Neural crest cell (in vitro differentiated cells): ENCODE measurements at regions not wholly inside any gene's neighbourhood (a gene's known extent, or its start where the extent isn't known, plus 50 kb on each side); places are given as distances from the start of the nearest gene placed in this dataset.

ENCODE experiments used
- DNase-seq: peaks from one replicate; pipeline ENCODE4 v3.0.0; 2021; ENCODE audit warnings: low read depth, mixed read lengths, low spot score
- H3K27ac Mint-ChIP-seq: one replicate; pipeline ENCODE4 v1.8.0; 2021; ENCODE audit warnings: mild to moderate bottlenecking, mixed read lengths; ENCODE audit not compliant: unreplicated experiment
- H3K27me3 Mint-ChIP-seq: 2 replicates; pipeline ENCODE4 v1.8.0; 2021; ENCODE audit warnings: low read depth, mild to moderate bottlenecking, mixed read lengths
- H3K36me3 Mint-ChIP-seq: 2 replicates; pipeline ENCODE4 v1.8.0; 2021; ENCODE audit warnings: low read depth, mild to moderate bottlenecking, mixed read lengths
- H3K4me1 Mint-ChIP-seq: 2 replicates; pipeline ENCODE4 v1.8.0; 2021; ENCODE audit warnings: mixed read lengths
- H3K4me3 Mint-ChIP-seq: one replicate; pipeline ENCODE4 v1.8.0; 2021; ENCODE audit warnings: mild to moderate bottlenecking, mixed read lengths
- H3K9me3 Mint-ChIP-seq: 2 replicates; pipeline ENCODE4 v1.8.0; 2021; ENCODE audit warnings: mixed read lengths
- TF ChIP-seq, protein P1 (sequence below): fragments of 200-600 bp; sonication (generic); conservative IDR thresholded peaks from 2 replicates; pipeline ENCODE4 v1.5.0; 2021; ENCODE audit warnings: antibody characterized with exemption, mild to moderate bottlenecking

DNA sequence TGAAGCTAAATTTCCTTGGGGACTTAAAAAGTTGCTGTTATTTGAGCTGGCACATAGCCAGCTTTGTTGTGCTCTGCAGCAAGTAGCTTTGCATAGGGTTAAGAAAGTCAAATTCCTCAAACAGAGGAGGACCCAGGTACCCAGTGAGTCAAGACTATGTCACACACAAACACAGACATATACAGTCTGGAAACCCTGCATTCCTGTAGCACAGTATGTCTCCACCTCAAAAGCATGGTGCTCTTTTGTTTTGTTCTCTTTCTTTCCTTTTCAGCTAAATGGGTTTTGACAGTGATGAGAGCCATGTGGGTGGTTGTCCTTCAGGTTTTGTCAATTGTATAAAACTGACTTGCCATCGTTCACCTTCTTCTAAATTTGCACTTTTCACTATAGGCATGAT lies 179.6 kb upstream of the DIO2 start:
- no peak for DNase-seq
- Mint-ChIP-seq H3K4me3 (no peak overlapping the region), H3K27me3 (no peaks in the 10 kb centered on the region), H3K36me3 (no peaks in the 10 kb centered on the region), H3K4me1 (no peaks in the 10 kb centered on the region), H3K9me3 (no peaks in the 10 kb centered on the region), H3K27ac (no peak overlapping the region)
- TF ChIP-seq, protein P1, sequence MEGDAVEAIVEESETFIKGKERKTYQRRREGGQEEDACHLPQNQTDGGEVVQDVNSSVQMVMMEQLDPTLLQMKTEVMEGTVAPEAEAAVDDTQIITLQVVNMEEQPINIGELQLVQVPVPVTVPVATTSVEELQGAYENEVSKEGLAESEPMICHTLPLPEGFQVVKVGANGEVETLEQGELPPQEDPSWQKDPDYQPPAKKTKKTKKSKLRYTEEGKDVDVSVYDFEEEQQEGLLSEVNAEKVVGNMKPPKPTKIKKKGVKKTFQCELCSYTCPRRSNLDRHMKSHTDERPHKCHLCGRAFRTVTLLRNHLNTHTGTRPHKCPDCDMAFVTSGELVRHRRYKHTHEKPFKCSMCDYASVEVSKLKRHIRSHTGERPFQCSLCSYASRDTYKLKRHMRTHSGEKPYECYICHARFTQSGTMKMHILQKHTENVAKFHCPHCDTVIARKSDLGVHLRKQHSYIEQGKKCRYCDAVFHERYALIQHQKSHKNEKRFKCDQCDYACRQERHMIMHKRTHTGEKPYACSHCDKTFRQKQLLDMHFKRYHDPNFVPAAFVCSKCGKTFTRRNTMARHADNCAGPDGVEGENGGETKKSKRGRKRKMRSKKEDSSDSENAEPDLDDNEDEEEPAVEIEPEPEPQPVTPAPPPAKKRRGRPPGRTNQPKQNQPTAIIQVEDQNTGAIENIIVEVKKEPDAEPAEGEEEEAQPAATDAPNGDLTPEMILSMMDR: no peak

DNA sequence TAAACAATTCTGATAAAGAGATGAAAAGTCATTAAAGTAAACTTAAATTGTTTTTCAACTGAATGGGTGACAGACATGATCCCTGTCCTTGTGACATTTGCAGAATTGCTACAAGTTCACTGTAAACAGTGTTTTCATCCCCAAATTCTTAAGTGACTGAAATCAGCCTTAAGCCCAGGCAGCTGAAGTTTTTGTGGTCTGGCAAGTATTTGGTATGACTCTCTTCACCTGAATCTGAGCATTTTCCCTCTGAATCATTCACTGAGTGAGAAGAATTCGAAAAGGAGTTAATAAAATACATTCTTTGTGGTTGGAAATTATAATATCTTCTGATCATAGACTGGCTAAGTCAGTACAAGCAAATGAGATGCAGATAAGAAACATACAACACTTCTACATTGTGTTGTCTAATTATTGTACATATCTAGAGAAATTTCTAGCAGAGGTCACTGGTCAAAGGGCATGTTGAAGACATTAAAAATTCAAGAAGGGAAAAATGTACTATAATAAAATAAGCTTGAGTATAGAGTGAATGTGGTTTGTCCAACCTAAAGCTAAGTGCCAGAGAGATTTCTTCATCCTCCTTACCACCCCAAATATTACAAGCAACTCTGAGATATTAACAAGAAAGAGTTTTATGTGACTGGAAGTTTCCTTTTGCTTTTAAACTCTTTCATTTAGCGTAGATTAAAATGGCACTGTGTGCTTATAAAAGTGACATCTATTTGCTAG lies 177.8 kb upstream of the DIO2 start:
- Mint-ChIP-seq H3K36me3 (no peaks in the 10 kb centered on the region), H3K27ac (no peak overlapping the region), H3K9me3 (no peaks in the 10 kb centered on the region), H3K27me3 (no peaks in the 10 kb centered on the region), H3K4me3 (no peak overlapping the region), H3K4me1 (no peaks in the 10 kb centered on the region)
- TF ChIP-seq, protein P1: no peak
- DNase-seq: no peak

DNA sequence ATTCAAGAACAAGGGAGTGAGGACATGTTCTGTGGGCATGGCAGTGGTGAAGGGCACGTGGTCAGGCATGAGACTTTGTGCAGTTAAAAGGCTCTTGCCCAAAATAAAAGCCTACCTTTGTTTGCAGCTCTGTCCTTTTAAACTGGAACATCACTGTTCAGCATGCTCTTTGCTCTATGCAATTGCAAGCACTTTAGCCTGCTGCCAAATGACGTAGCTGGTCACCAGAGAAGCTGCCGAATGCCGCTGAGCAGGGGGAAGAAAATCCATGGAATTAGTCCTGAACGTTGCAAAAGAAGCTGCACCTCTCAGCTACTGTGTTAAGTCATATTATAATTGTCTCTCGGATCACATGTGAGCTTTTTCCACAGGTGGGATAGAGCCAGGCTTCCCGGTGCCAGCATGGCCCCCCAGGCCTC lies 176.3 kb upstream of the DIO2 start:
- Mint-ChIP-seq H3K4me3 (no peak overlapping the region), H3K4me1 (no peaks in the 10 kb centered on the region), H3K36me3 (no peaks in the 10 kb centered on the region), H3K27ac (no peak overlapping the region), H3K27me3 (no peaks in the 10 kb centered on the region), H3K9me3 (no peaks in the 10 kb centered on the region)
- TF ChIP-seq, protein P1: no peak
- DNase-seq: no peak

DNA sequence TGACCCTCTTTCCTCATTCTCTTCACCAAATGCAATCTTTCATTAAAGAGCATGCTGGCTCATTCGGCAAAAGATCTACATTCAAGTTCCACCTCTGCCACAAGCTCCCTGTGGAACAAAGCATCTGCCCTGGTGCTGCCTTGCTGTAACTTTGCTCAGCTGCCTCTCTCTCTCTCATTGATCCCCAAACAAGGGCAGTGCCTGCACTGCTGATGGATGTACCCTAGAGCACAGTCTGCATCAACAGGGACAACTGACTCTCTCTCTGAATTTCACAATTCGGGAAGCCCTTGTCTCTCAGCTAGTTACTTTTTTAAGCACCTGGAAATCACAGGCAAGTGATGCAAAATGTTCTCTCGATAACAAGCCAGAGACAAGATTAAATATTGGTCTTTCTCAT lies 174.0 kb upstream of the DIO2 start:
- Mint-ChIP-seq H3K27ac (no peak overlapping the region), H3K27me3 (no peaks in the 10 kb centered on the region), H3K4me3 (no peak overlapping the region), H3K36me3 (no peaks in the 10 kb centered on the region), H3K9me3 (no peaks in the 10 kb centered on the region), H3K4me1 (no peaks in the 10 kb centered on the region)
- TF ChIP-seq, protein P1: no peak
- no peak for DNase-seq

DNA sequence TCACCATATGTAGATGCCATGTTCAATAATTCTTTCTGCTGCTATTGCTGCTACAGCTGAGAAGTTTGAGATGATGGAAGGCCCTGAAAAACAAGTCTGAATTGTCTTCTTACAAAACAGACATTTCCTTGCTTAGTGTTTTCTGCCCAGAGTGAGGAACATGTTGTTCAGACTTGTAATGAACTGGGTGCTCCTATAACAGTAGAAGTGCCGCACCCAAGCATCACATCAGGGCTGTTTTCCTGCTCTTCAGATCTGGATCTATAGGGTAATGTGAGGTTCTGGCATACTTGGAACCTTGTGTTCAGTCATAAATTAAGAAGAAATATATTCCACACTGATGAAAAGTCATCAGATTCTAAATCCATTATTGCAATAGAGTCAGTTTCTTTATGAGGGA lies 171.9 kb upstream of the DIO2 start:
- H3K27ac Mint-ChIP-seq: no peak overlapping the region
- TF ChIP-seq, protein P1: no peak
- H3K27me3 Mint-ChIP-seq: no peaks in the 10 kb centered on the region
- no peaks in the 10 kb centered on the region for H3K4me1 Mint-ChIP-seq
- no peak for DNase-seq
- no peak overlapping the region for H3K4me3 Mint-ChIP-seq
- no peaks in the 10 kb centered on the region for H3K9me3 Mint-ChIP-seq
- H3K36me3 Mint-ChIP-seq: no peaks in the 10 kb centered on the region
